ENCODE measurements at regions not wholly inside any gene's neighbourhood (a gene's known extent, or its start where the extent isn't known, plus 50 kb on each side); places are given as distances from the start of the nearest gene placed in this dataset.

GRCh38 chr17:33375783-33376182 lies 82.7 kb upstream of the ASIC2 start:
- no peak for TF ChIP-seq CTCF (IDR thresholded peaks at IDR 0.05)
- TF ChIP-seq POLR2A (IDR thresholded peaks at IDR 0.05) = no peak

Measured in testis (tissue), 2 donors.